Embryonic facial prominence (tissue), 1 donor: ENCODE measurements at regions not wholly inside any gene's neighbourhood (a gene's known extent, or its start where the extent isn't known, plus 50 kb on each side); places are given as distances from the start of the nearest gene placed in this dataset.

Source experiments
- DNase-seq: peaks from one replicate; pipeline ENCODE4 v3.0.0-alpha.2; 2016; ENCODE audit errors: extremely low spot score

DNA sequence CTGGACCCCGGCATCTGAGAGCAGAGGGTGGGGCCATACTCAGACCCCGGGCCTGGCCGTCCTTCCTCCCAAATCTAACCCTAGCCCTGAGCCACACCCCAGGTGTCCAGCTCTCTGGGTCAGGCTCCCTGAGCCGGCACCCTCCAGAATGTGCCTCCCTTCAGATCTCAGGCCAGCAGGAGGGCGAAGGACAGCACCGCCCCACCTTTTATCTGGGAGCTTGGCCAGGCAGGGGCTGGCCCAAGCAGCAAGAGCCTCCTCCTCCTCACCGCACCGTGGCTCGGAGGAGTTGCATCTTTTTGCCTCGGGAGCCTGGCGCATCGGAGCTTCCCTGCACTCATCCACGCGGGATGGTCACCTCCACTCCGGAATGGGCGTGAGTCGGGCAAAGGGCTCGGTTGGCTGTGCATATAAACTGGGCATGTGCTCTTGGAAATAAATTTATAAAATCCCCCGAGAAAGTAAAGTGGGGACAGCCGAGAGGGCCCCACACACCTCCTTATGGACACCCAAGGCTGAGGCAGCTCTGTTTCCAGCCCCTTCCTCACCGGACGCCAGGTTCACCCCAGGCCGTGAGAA lies 69.1 kb upstream of the CTDP1 start:
- DNase-seq: no peak

GRCh38 chr18:79611040-79611681 lies 68.4 kb upstream of the CTDP1 start:
- no peak for DNase-seq

GRCh38 chr18:79612291-79613108 lies 67.1 kb upstream of the CTDP1 start:
- no peak for DNase-seq

- DNase-seq: no peak
Observed at GRCh38 chr18:79613186-79613931, 66.2 kb upstream of the CTDP1 start.

DNA sequence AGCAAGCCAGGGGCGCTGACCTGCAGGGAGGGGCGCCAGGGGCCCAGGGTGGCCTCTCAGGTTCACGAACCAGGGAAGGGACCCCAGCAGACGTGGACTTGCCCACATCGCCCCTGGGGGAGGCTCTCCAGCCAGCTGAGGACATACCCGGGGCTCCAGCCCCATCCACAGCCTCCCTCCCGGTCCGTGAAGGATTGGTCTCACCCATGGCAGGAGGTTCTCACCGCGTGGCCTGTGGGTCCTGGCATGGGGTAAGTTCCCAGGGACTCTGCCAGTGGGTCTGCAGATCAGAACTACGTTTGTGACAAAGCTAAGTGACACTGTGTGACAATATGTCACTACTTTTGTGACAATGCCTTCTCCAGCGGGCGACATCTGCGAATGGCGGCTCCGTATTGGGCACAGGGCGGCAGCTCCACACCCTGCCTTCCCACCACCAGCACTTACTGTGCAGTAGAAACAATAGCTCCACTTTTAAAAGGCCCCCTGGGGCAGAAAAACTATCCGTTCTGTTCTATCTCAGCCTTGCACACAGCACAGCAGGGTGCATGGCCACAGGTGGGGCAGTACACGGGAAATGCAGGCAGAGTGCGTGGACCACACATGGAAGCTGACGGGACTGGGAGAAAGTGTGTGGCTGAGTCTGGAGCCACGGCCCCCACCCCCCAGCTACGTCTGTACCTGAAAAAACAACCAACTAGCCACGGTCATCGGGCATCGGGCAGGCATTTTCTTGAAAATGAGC lies 65.2 kb upstream of the CTDP1 start:
- DNase-seq: no peak

GRCh38 chr18:79615091-79615490 lies 64.5 kb upstream of the CTDP1 start:
- no peak for DNase-seq

DNA sequence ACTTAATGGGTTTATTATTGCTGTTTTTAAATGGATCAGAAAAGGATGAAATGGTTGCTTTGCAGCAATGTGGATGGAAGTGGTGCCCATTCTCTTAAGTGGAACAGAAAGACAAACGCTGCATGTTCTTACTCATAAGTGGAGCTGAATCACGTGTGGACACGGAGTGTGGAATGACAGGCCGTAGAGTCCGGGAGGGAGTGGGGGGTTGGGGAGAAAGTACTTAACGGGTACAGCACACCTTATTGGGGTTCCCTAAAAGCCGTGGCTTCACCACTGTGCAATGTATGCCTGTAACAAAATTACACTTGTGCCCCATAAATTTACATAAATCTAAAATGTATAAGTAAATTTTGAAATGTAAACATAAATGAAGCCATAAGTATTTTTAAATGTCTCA lies 64.0 kb upstream of the CTDP1 start:
- DNase-seq: no peak

GRCh38 chr18:79616651-79617510 lies 62.7 kb upstream of the CTDP1 start:
- no peak for DNase-seq

GRCh38 chr18:79617511-79618500 lies 61.8 kb upstream of the CTDP1 start:
- DNase-seq: no peak

DNA sequence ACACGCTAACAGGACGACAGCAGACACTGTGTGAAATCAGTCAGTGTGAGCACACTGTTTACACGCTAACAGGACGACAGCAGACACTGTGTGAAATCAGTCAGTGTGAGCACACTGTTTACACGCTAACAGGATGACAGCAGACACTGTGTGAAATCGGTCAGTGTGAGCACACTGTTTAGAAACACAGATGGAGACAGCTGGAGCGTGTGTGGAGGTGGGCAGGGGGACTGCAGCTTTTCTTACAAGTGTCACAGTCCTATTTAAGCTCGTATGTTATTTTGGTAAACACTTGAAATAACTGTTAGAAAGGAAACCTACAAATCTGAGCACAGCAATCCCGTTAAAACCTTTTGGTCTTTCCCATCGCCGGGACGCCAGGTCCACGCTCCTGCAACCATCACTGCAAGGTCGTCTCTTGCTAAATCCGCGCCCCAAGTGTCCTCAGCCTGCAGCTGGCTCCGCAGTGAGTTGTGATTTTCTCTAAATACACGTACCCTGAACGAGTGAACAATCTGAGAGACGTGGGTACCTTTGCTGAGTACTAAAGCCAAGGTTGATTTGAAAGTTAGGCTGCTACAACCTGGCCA lies 58.9 kb upstream of the CTDP1 start:
- no peak for DNase-seq

DNA sequence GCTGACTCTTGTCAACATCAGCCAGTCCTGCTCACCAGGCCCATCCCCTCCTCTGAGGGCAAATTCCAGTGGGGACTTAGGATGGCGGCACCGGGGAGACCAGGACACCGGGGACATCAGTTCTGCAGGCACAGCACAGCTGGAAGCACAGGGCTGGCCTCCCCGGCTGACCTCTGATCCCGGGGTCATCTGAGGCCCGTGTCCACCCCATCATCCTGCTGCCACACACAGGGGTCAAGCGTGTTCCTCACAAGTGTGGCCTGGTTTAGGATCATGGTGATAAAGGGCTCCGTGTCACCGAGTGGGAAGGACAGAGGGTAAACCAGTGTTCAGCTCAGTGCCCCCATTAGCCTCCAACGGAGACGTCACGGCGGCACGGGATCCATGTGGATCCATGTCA lies 58.1 kb upstream of the CTDP1 start:
- DNase-seq: no peak

GRCh38 chr18:79622004-79622403 lies 57.6 kb upstream of the CTDP1 start:
- no peak for DNase-seq

DNA sequence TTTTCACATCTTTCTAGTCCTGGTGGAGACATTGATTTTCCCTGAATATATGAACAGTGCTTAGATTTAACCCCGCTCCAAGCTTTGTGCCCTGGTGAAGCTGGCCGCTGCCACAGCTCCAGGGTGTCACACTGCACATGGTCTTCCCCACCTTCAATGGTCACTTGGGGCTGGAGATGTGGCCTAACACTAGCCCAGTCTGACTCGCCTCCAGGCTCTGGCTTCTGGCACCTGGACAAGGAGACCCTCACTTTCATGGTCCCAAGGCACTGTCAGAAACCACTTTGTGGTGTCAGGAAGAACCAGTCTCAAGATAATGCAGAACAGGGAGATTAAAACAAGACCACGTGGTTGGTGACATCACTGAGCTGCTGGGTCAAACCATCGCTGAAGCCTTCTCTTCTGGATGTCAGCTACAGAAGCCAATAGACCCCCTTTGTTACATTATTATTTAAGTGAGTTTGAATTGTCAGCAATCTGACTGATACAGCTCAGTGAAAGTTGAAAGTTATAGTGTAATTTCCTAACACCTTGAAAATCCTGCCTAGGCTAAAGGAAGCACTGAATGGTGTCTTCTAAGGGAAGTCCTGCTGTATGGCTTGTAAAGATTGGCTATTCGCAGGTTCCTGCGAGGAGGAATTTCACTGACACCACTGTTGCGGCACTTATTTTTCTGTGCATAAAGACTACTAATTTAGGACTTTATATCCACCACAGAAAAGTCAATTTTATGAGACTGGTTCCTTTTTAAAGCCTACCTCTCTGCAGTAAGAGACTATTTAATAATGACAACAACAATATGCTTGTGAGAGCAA lies 55.0 kb upstream of the CTDP1 start:
- DNase-seq: no peak

- DNase-seq: no peak
Observed at GRCh38 chr18:79625195-79625923, 54.2 kb upstream of the CTDP1 start.

DNA sequence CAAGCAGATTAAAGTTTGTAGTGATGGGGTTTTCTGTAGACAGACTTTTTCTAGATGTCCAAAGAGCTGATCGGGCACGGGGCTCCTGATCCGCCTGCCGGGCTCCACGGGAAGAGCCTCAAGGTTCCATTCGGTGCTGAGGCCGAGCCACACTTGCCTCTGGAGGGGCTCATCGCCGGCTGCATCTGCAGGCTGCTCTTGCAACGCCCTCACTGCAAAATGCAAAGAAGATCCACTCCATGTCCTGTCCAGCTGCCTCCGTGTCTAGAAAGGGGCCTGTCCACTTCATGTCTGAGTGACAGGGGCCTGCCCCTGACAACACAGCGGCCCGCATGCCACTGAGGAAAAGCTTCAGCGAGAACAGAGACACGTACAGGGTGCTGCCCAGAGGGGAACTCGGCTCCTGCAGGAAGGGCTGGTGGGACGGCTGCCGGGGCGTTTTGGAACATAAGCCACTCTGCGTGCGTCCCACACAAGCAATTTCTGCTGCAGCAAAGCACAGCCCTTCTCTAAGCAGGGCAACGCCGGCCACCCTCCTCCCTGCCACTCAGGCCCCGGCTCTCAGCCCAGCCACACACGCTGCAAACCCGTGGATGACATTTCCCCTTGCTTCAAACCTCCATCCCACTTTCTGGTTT lies 53.6 kb upstream of the CTDP1 start:
- no peak for DNase-seq

DNA sequence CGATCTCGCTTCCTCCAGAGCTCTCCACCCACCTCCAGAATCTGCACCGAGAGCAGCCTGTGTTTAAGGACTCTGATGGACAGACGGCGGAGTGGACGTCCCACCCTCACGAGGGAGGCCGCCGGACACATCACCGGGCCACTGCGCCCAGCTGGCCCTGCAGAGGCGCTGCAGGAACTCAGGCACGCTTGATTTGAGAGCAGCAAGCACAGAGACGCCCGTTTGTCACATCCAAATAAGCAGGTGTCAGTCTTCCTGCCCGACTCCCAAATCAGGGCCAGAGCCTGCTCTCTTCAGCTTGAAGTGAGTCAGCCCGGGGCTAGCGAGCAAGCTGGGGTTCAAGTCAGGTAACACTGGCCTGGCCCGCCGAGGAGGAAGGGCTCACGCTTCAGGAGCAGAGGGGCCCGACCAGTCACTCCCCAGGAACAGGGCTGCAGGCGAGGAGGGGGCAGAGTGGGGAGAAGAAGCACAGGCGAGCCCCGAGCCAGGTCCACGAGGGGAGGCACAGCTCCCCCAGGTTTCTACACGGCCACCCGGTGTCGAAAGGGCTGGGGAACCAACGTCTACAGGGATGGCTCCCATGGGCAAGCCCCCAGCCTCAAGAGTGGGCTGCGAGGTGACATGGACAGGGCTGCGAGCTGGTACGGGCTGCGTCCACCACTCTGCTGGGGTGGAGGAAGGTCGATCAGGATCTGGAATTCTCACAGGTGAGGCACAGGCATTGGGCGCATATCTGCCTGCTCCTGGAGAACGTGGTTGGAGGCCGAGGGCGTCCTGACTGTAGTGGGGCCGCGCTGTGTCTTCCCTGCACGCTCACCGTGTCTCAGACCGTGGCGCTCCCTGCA lies 52.5 kb upstream of the CTDP1 start:
- DNase-seq: no peak
